Upper lobe of left lung (tissue), 6 donors: ENCODE measurements at regions not wholly inside any gene's neighbourhood (a gene's known extent, or its start where the extent isn't known, plus 50 kb on each side); places are given as distances from the start of the nearest gene placed in this dataset.

Experiments used
- ATAC-seq, 2 donors: fragments of 200-7000 bp; cut with Tn5 transposase; one replicate each; pipeline ENCODE4 v1.9.1; 2022; ENCODE audit warnings: mild to moderate bottlenecking in 2 of 2, moderate library complexity in 2 of 2; ENCODE audit not compliant: low FRiP score in 2 of 2
- DNase-seq, 2 donors: peaks; one replicate each; pipeline ENCODE4 v3.0.0-alpha.2; 2019 to 2020
- H3K27ac ChIP-seq, 4 donors: fragments of 200-600 bp; sonication (generic); one replicate each; pipeline ENCODE4 v1.5.1; 2016 to 2019
- H3K27me3 ChIP-seq, 4 donors: fragments of 200-600 bp; sonication (generic); one replicate each; pipeline ENCODE4 v1.5.1; 2017 to 2019
- H3K36me3 ChIP-seq, 4 donors: fragments of 200-600 bp; sonication (generic); one replicate each; pipeline ENCODE4 v1.5.1; 2016 to 2019
- H3K4me1 ChIP-seq, 4 donors: fragments of 200-600 bp; sonication (generic); one replicate each; pipeline ENCODE4 v1.5.1; 2018 to 2019
- H3K4me3 ChIP-seq, 4 donors: fragments of 200-600 bp; sonication (generic); one replicate each; pipeline ENCODE4 v1.5.1; 2017 to 2019; ENCODE audit warnings: mild to moderate bottlenecking in 2 of 4, moderate library complexity in 1 of 4
- H3K9me3 ChIP-seq, 4 donors: fragments of 200-600 bp; sonication (generic); one replicate each; pipeline ENCODE4 v1.5.1; 2018 to 2019
- EP300 ChIP-seq, 4 donors: sonication (generic); formaldehyde crosslinking; IDR thresholded peaks; one replicate each; pipeline ENCODE4 v1.5.1; 2017; ENCODE audit warnings: antibody characterized with exemption in 4 of 4, control low read depth in 2 of 4
- POLR2A ChIP-seq, 4 donors: fragments of 450-650 bp; IDR thresholded peaks; one replicate each; pipeline ENCODE4 v1.5.1; 2016 to 2017; ENCODE audit warnings: antibody characterized with exemption in 4 of 4, mild to moderate bottlenecking in 2 of 4
- POLR2AphosphoS5 ChIP-seq, 2 donors: sonication (generic); formaldehyde crosslinking; IDR thresholded peaks; one replicate each; pipeline ENCODE4 v1.5.1; 2017; ENCODE audit warnings: antibody characterized with exemption in 2 of 2
- WGBS, 2 donors: methylation state at CpG; one replicate each; pipeline ENCODE4 v1.1.5; 2017 to 2018; 5-methylcytosine and 5-hydroxymethylcytosine counted together
- TF ChIP-seq, protein P1 (sequence below), 6 experiments: fragments of 450-650 bp in 4 of 6; fragments of 200-600 bp in 2 of 6; sonication (generic) in 2 of 6; IDR thresholded peaks; one replicate each; pipeline ENCODE4 v1.5.1; 2016 to 2019; ENCODE audit warnings: antibody characterized with exemption in 6 of 6
- donor health status: DM: no; HTN: no; CAD: no; lungs with moderate emphysema.
- donor health status: DM: no; HTN: yes; CAD: no; lungs with severe emphysema.

DNA sequence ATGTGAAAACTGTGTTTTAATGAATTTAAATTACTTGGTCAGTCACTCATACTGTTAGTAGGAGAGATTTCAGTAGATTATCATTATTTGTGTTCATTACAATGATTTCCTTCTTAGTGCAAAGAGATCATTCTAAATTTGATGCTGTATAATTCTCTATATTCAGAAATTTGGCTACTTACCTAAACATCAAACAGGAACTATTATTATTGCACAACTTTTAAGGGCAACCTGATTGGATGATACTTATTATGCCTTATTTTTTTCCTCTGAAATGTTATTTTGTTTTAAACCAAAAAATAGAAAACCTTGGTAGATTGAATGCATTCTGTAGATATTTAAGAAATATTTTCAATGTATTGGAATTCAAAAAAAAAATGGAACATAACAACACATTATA is 436.4 kb upstream of the PCDH15 start:
- Histone ChIP-seq H3K36me3 (no peaks in the 10 kb centered on the region), H3K27ac (no peak overlapping the region), H3K4me3 (no peak overlapping the region), H3K27me3 (no peaks in the 10 kb centered on the region), H3K4me1 (no peaks in the 10 kb centered on the region), H3K9me3 (no peaks in the 10 kb centered on the region)
- DNase-seq (no peak), ATAC-seq (no peak)
- TF ChIP-seq POLR2AphosphoS5 (IDR thresholded peaks at IDR 0.05) (no peak), EP300 (IDR thresholded peaks at IDR 0.05) (no peak), POLR2A (IDR thresholded peaks at IDR 0.05) (no peak)
- TF ChIP-seq, protein P1, sequence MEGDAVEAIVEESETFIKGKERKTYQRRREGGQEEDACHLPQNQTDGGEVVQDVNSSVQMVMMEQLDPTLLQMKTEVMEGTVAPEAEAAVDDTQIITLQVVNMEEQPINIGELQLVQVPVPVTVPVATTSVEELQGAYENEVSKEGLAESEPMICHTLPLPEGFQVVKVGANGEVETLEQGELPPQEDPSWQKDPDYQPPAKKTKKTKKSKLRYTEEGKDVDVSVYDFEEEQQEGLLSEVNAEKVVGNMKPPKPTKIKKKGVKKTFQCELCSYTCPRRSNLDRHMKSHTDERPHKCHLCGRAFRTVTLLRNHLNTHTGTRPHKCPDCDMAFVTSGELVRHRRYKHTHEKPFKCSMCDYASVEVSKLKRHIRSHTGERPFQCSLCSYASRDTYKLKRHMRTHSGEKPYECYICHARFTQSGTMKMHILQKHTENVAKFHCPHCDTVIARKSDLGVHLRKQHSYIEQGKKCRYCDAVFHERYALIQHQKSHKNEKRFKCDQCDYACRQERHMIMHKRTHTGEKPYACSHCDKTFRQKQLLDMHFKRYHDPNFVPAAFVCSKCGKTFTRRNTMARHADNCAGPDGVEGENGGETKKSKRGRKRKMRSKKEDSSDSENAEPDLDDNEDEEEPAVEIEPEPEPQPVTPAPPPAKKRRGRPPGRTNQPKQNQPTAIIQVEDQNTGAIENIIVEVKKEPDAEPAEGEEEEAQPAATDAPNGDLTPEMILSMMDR (IDR thresholded peaks at IDR 0.05): no peak

DNA sequence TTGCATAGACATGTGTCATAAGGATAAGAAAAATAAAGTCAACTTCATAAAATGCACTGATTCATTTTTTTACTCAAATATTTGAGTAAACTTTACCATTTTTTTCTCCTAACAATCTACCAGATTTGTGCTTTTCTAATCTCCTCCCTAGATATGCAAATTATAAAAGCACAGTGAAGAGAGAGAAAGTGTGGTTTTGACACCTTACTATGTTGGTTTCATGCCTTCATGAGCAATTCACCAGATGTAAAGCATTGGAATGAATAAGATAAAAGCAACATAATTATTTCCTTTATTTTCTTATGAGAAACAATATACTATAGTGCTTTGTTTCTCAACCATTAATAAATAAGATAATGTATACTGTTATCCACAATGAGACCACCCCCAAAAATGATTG is 432.5 kb upstream of the PCDH15 start:
- TF ChIP-seq POLR2A (IDR thresholded peaks at IDR 0.05) (no peak), POLR2AphosphoS5 (IDR thresholded peaks at IDR 0.05) (no peak), EP300 (IDR thresholded peaks at IDR 0.05) (no peak)
- TF ChIP-seq, protein P1 (IDR thresholded peaks at IDR 0.05): no peak
- ATAC-seq (no peak), DNase-seq (no peak)
- Histone ChIP-seq H3K4me1 (no peaks in the 10 kb centered on the region), H3K27ac (no peak overlapping the region), H3K36me3 (no peaks in the 10 kb centered on the region), H3K9me3 (no peaks in the 10 kb centered on the region), H3K4me3 (peak overlapping the region in 2 of 4 donors; percentile 17 to 22), H3K27me3 (no peaks in the 10 kb centered on the region)

DNA sequence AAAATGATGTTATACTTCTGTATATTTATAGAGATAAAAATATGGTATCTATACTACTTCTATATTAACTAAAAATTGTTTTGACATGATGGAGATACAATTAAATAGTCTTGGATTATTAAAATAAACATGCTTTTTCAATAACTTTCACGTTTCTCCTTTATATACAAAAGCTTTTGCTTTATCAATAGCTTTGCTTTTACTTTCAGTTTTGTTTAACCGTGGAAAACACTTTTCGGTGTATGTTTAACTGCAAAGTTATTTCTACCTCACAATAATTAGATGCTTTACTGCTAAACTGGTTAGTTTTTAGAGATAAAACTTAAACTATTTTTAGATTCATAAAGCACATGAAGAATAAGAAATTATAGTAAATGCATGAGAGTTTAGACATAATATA is 432.1 kb upstream of the PCDH15 start:
- DNase-seq (no peak), ATAC-seq (no peak)
- H3K9me3 ChIP-seq: no peaks in the 10 kb centered on the region
- H3K27me3 ChIP-seq: no peaks in the 10 kb centered on the region
- no peak overlapping the region for H3K27ac ChIP-seq
- H3K4me3 ChIP-seq: peak overlapping the region in 2 of 4 donors; percentile 17 to 22
- 51 to 61% methylated on average over 3 of the region's 3 CpGs for WGBS, 2 donors
- H3K36me3 ChIP-seq: no peaks in the 10 kb centered on the region
- no peaks in the 10 kb centered on the region for H3K4me1 ChIP-seq
- TF ChIP-seq, protein P1 (IDR thresholded peaks at IDR 0.05): no peak
- TF ChIP-seq POLR2AphosphoS5 (IDR thresholded peaks at IDR 0.05) (no peak), POLR2A (IDR thresholded peaks at IDR 0.05) (no peak), EP300 (IDR thresholded peaks at IDR 0.05) (no peak)

DNA sequence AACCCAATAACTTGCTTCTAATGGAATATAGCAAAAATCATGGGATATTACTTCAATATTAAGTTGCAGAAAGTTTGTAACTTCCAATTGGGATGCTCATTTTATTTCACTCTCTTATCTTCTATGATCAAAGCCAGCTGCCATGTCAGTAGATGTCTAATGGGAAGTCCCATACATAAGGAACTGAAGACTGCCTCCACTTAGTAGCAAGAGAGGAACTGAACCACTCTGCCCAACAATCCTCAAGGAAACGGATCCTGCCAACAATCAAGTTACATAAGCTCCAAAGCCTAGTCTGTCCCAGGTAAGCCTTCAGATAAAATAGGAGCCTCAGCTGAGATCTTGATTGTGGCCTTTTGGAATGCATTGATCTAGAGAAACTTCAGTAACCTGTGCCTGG is 431.5 kb upstream of the PCDH15 start:
- Histone ChIP-seq H3K4me3 (peak overlapping the region in 1 of 4 donors; percentile 22), H3K9me3 (no peaks in the 10 kb centered on the region), H3K4me1 (no peaks in the 10 kb centered on the region), H3K36me3 (no peaks in the 10 kb centered on the region), H3K27ac (no peak overlapping the region), H3K27me3 (no peaks in the 10 kb centered on the region)
- ATAC-seq (no peak), DNase-seq (no peak)
- WGBS, 2 donors: 36 to 46% methylated on average over 1 of the region's 1 CpG
- TF ChIP-seq, protein P1 (IDR thresholded peaks at IDR 0.05): no peak
- no peak for TF ChIP-seq POLR2AphosphoS5 (IDR thresholded peaks at IDR 0.05)
- TF ChIP-seq POLR2A (IDR thresholded peaks at IDR 0.05): no peak
- no peak for TF ChIP-seq EP300 (IDR thresholded peaks at IDR 0.05)

DNA sequence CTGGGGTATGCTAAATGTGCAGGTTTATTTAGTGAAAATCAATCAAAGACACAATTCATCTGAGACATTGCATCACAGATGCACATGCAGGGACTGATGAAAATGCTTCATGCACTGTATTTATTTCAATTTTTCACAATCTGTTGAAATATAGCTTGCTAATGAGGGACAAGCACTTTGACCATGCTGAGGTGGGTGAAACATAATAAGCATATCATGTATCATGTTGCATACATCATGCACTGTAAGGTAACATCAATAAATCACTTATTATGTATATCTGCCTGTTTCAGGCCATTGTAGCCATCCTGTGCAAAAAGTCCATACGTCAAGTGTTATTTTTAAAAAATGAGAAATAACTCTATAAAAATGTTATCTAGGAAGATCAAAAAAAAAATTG is 426.9 kb upstream of the PCDH15 start:
- Histone ChIP-seq H3K27me3 (no peaks in the 10 kb centered on the region), H3K4me1 (no peaks in the 10 kb centered on the region), H3K36me3 (no peaks in the 10 kb centered on the region), H3K4me3 (no peak overlapping the region), H3K9me3 (no peaks in the 10 kb centered on the region), H3K27ac (no peak overlapping the region)
- no peak for DNase-seq
- TF ChIP-seq POLR2A (IDR thresholded peaks at IDR 0.05): no peak
- no peak for TF ChIP-seq EP300 (IDR thresholded peaks at IDR 0.05)
- TF ChIP-seq, protein P1 (IDR thresholded peaks at IDR 0.05): no peak
- no peak for TF ChIP-seq POLR2AphosphoS5 (IDR thresholded peaks at IDR 0.05)
- ATAC-seq: no peak
- 40 to 45% methylated on average over 1 of the region's 1 CpG for WGBS, 2 donors
